ENCODE measurements at regions not wholly inside any gene's neighbourhood (a gene's known extent, or its start where the extent isn't known, plus 50 kb on each side); places are given as distances from the start of the nearest gene placed in this dataset.

DNA sequence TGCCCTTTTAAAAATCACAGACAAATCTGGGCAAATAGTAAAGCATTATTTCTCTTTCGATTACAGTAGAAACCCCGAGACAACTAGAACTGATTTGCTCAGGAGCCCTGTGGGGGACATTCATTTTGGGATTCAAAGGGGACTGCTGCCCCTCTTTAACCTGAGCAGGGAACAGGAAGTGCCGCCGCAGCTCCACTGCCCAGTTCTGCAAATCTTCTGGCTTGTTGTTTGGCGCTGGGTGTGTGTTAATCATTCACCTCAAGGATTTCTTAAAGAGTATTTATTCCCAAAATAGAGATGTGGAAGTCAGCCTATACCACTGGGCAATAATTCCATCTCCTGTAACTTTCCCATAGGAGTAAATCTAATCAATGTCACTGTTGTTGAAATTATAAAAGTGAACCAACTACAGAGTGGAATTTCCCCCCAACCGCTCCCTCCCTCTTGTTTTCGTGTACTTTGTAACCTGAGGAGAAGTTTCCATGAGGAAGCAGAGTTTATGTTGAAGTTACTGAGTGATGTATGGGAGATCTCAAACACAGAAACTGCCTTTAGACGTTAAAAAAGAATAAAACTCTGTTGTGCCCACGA lies 515.8 kb downstream of the KLF12 start:
- H3K9ac ChIP-seq (ENCODE audit: low read depth in 2 of 2, low read length in 2 of 2), result peak overlapping the region in 1 of 2 donors; percentile 57
- TF ChIP-seq, protein P1, sequence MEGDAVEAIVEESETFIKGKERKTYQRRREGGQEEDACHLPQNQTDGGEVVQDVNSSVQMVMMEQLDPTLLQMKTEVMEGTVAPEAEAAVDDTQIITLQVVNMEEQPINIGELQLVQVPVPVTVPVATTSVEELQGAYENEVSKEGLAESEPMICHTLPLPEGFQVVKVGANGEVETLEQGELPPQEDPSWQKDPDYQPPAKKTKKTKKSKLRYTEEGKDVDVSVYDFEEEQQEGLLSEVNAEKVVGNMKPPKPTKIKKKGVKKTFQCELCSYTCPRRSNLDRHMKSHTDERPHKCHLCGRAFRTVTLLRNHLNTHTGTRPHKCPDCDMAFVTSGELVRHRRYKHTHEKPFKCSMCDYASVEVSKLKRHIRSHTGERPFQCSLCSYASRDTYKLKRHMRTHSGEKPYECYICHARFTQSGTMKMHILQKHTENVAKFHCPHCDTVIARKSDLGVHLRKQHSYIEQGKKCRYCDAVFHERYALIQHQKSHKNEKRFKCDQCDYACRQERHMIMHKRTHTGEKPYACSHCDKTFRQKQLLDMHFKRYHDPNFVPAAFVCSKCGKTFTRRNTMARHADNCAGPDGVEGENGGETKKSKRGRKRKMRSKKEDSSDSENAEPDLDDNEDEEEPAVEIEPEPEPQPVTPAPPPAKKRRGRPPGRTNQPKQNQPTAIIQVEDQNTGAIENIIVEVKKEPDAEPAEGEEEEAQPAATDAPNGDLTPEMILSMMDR (IDR thresholded peaks at IDR 0.05), result no peak
- intact Hi-C loops (cut with DNase I), result no loop called here
- H3K9me3 ChIP-seq, result no peaks in the 10 kb centered on the region
- no peaks in the 10 kb centered on the region for H3K27me3 ChIP-seq
- H3K27ac ChIP-seq, result peak overlapping the region; percentile 83
- H3K4me3 ChIP-seq, result no peak overlapping the region
- no peaks in the 10 kb centered on the region for H3K36me3 ChIP-seq
- H3K4me1 ChIP-seq, result no peaks in the 10 kb centered on the region
- peak; percentile 66 for DNase-seq

DNA sequence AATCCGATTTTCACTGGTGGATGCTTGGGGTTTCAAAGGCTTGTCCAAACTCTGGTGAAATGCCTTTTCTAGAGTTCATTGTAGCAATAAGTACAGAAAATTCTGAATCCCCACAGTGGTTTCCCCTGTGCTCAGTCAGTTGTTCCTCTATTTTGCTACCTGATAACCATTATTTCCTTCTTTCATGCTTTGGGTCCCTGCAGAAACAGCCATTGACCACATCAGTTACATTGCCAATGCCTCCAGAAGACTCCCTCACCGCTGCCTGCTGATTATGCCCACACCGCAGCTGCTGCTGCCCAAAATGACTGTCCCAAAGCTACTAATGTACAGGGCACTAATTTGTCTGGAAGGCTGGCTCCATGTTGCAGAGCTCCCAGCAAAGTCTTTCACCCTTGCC lies 517.3 kb downstream of the KLF12 start:
- intact Hi-C loops (cut with DNase I), result no loop called here
- Histone ChIP-seq H3K27ac (no peak overlapping the region), H3K4me3 (no peak overlapping the region)

DNA sequence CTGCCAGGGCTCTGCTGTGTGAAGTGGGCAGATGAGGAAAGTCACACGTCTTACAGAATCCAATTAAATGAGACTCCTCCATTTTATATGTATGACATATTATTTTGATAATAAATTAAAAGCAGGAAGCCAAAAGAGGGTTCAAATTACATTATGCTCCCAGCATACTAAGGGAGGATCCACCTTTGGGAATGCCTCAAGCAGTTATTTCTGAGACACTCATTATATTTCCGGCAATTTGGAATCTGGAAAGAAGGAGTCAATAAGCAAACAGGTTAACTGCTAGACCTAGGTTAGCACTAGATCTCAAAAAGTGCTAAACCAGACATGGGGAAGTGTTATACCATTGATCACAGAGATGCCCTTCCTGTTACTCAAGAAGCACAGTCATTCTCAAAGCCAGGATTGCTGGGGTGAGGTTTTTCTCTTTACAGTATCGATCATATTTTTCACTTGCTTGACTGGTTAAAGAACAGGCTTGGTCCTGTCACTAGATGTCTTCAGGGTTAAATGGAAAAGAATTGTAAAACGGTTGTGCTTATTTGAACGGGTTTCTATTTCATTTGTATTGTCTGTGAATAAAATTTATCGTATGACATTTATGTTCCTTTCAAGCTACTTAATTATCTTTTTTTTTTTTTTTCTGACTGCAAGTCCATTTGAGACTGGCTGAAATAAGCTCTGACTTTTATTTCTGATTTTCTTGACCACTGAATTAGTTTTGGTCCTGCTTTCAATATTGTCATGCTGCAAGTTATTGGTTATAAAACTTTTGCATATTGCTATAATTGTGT lies 523.2 kb downstream of the KLF12 start:
- Histone ChIP-seq H3K9me3 (no peaks in the 10 kb centered on the region), H3K27ac (no peak overlapping the region), H3K27me3 (no peaks in the 10 kb centered on the region), H3K4me1 (no peaks in the 10 kb centered on the region), H3K4me3 (no peak overlapping the region), H3K9ac (ENCODE audit: low read depth in 2 of 2, low read length in 2 of 2) (no peak overlapping the region), H3K36me3 (no peaks in the 10 kb centered on the region)
- TF ChIP-seq, protein P1 (IDR thresholded peaks at IDR 0.05), result no peak
- DNase-seq, result no peak
- intact Hi-C loops (cut with DNase I), result no loop called here

More for the DNA sequence above, 517.3 kb downstream of the KLF12 start:
- Histone ChIP-seq H3K4me1 (no peaks in the 10 kb centered on the region), H3K36me3 (no peaks in the 10 kb centered on the region), H3K27me3 (no peaks in the 10 kb centered on the region), H3K9ac (ENCODE audit: low read depth in 2 of 2, low read length in 2 of 2) (no peak overlapping the region), H3K9me3 (no peaks in the 10 kb centered on the region)
- no peak for DNase-seq
- TF ChIP-seq, protein P1 (IDR thresholded peaks at IDR 0.05), result no peak

DNA sequence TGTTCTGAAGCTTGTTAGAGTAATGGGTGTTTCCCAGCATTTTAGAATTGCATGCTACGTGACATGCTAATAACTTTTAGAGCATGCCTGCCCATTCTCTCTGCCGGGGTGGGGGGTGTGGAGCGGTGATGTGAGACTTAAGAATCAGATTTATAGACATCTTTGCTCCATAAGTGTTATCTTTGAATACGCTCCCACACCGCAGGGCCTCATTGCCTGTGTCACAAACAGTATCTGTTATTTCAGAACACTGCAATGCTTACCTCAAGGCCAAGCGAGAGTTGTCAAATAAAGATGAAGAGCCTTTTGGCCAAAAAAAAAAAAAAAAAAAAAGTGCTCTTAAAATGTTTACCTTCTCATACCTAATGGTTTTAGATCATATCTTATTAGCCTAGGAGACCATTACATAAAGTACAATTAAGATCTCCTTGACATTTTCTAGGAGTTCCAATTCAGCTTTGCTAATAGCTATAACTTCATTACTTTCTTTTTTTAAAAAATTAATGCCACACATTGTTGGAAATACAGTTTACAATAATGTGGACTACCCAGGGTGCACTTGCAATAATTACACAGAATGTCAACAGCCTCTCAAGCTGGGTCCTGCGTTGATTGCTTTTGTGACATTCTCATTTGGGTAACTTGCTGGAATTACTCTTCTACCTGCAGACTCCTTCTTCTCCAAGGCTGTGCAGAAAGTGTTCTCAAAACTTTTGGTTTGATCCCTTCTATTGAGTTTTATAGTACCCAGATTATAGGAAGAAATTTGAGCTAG lies 525.3 kb downstream of the KLF12 start:
- TF ChIP-seq, protein P1 (IDR thresholded peaks at IDR 0.05), result no peak
- no peak overlapping the region for H3K27ac ChIP-seq
- no peak overlapping the region for H3K9ac ChIP-seq (ENCODE audit: low read depth in 2 of 2, low read length in 2 of 2)
- intact Hi-C loops (cut with DNase I), result no loop called here
- H3K4me3 ChIP-seq, result no peak overlapping the region
- H3K36me3 ChIP-seq, result no peaks in the 10 kb centered on the region
- H3K4me1 ChIP-seq, result no peaks in the 10 kb centered on the region
- no peaks in the 10 kb centered on the region for H3K9me3 ChIP-seq
- DNase-seq, result no peak
- H3K27me3 ChIP-seq, result no peaks in the 10 kb centered on the region

DNA sequence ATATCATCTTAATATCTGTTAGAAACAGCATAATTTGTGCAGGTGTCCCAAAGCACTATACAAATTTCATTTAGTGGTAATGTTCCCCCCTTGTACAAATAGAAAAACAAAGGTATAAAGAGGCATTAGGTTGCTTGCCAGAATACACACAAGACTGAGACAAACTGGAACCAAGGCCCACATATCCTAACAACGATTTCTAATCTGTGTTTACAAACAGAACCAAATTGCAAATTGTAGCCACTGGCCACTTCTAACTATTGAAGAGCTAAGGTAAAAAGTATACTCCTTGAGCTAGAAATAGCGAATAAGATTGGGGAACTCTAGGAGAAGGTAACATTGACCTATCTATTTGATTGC lies 526.1 kb downstream of the KLF12 start:
- TF ChIP-seq, protein P1 (IDR thresholded peaks at IDR 0.05), result no peak
- intact Hi-C loops (cut with DNase I), result no loop called here
- no peak for DNase-seq
- no peak overlapping the region for H3K4me3 ChIP-seq
- H3K36me3 ChIP-seq, result no peaks in the 10 kb centered on the region
- no peaks in the 10 kb centered on the region for H3K27me3 ChIP-seq
- no peaks in the 10 kb centered on the region for H3K4me1 ChIP-seq
- no peak overlapping the region for H3K27ac ChIP-seq
- no peaks in the 10 kb centered on the region for H3K9me3 ChIP-seq
- H3K9ac ChIP-seq (ENCODE audit: low read depth in 2 of 2, low read length in 2 of 2), result no peak overlapping the region

Measured in colonic mucosa (tissue), 4 donors.